HT-29 (cell line): ENCODE measurements at regions not wholly inside any gene's neighbourhood (a gene's known extent, or its start where the extent isn't known, plus 50 kb on each side); places are given as distances from the start of the nearest gene placed in this dataset.
"Not testable (repeated sequence)": the region's sequence is repeated elsewhere in the genome, so short reads cannot be mapped to it uniquely, and the experiment has no call there.

ENCODE experiments used
- DNase-seq: peaks from one replicate; pipeline ENCODE4 v3.0.0-alpha.2; 2015; ENCODE audit warnings: low spot score

DNA sequence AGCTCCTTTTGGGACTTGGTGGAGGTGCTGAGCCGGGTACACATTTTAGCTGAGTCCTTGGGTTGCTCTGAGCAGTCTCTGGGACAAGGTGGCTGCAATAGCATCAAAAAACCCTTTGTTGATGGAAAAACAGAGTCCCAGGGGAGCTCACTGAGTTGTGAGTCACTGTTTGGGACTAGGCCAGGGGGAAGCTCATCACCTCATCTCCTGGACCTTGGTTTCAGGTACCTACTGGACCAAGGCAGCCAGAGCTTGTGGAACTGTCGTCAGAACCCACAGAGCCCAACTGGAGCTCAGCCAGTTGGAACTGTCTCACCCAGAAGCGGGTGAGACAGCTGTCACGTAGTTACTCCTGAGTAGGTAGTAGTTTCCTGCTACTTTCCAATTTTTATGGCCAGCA lies 146.7 kb downstream of the HLX start:
- DNase-seq, result no peak

- DNase-seq, result no peak
Observed at GRCh38 chr1:221029981-221030649, 150.9 kb downstream of the HLX start.

DNA sequence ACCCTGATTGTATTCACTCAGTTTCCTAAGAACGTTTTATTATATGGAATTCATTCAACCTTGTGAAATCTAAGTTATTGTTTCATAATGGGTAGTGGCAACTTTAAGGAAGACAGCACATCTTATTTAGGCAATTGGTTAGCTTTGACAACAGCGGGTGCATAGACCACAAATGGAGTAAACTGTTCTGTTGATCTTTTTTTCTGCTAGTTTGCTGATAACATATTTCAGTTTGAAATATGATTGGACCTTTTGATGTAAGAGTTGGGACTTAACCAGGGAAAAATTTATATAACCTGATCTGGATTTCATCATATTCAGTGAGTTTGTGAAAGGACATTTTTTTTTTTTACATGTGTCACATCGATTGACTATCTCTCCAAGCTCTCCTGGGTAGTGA lies 151.7 kb downstream of the HLX start:
- no peak for DNase-seq

DNA sequence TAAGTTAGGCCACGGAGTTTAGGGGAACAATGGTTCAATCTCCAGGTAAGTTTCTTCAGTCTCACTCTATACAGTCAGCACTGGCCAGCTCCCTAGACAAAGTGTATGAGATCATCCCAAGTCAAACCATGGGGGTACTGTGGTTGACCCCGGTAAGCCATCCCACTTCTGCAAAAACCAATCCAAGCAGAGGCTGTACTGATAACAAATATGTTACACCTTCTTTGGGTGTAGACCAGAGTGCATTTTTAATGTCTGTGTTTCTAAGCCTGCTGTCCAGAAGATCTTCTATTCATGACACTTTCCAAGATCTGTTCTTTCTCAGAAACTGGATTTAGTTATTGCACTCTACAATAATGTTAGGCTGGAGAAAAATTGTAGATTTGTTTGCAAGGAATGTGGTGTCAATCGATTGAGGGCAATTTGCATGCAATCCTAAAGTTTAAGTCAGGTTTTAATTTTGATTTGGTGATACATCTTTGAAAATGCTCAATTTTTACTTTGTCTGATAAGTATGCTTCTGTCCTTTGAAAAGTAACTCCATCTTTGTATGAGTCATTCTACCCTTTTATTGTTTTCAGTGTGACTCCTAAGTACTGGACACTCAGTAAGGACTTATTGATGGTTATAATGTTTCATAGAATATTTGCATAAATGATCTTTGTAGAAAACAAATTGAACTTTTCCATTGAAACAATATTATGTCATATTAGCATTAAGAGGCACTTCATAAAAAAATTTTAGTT lies 152.4 kb downstream of the HLX start:
- no peak for DNase-seq

DNA sequence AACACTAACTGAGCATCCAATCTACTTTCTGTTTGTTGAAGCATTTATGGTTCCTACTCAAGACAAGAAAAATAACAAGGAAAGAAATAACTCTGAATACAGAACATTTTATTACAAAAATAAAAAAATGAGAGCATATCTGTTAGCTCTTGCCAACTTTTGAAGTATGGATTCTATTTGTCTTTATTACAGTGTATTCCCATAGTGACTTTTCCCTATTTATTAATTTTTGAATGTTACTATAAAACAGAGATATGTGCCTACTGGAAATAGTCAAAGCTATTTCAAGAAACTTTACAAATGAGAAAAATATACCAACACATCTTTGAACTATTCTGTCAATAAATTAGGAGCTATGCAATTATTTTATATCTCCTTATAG lies 153.0 kb downstream of the HLX start:
- no peak for DNase-seq

GRCh38 chr1:221032637-221033280 lies 153.5 kb downstream of the HLX start:
- no peak for DNase-seq

GRCh38 chr1:221035662-221036153 lies 156.5 kb downstream of the HLX start:
- no peak for DNase-seq

GRCh38 chr1:221039616-221040015 lies 160.4 kb downstream of the HLX start:
- DNase-seq, result no peak

DNA sequence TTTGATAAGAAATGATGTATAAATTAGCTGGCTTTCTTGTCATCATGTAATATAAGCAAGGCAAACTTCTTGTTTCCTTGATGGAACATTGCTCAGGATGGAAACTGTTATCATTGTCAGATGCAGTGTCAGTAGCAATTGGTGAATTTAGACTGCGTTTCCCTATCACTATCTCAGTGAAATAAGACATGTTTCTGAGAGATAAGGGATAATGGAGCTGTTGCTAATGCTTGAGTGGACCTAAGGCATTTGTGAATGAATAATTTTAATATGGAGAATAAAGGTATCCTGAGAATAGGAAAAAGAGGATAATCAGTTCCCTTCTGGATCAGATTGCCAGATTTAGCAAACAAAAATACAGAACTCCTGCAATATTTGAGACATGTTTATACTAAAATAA lies 160.9 kb downstream of the HLX start:
- DNase-seq, result no peak

DNA sequence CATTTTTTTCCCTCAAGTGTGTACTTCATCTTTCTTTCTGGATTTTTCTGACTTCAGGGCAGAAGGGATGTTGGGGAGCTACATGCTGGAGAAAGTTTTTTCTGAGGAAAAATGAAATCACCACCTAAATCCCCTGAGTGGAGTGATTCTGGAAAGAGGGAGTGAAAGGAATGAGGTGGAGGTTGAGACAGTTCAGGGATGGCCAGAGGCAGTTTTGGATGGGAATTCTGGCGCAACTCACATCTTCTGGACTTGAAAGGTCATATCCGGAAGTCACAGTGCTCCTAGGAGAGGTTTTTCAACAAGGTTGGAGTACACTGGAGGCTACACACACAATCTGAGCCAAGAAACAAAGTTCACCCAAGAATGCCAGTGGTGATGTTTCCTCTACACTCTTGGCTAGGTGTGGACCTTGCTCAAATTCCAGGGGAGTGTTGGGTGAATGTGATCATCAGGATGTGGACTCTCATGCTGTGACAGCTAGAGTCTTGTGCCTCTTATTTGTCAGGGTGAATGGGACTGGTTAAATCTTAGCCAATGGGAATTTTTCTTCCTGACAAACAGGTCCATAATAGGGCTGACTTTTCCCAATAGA lies 161.5 kb downstream of the HLX start:
- no peak for DNase-seq

DNA sequence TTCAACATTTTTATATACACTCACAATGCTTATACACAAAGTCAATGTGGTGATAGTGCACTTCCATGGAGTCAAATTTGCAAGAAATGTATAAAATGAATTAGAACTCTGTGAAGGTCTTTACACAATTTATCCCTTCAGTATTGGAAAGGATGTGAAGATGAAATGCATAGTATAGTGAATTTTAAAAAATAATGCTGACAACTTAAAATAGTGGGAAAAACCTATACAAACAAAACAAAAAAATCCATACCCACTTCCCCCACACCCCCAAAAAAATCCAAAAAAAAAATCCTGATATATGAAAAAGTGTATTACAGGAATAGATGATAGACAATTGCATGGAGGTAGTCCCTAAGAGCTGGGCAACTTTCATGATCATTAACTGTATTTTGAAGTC lies 165.3 kb downstream of the HLX start:
- DNase-seq, result no peak

DNA sequence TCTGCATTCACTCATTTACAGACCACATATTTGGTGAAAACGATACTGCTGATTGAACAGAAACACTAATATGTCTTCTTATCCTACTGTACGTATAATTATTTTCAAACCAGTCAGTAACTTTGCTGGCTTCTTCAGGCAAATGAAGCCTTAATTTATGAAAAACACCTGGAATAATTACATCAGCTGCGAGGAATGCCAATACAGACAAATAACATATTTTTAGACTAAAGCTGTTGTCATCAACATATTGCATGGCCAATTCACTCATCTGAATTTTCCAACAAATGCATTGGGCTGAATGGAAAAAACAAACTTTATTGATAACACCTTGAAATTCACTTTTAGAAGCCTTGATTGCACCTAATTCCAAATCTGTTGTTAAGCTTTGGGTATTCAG lies 165.9 kb downstream of the HLX start:
- DNase-seq, result no peak

DNA sequence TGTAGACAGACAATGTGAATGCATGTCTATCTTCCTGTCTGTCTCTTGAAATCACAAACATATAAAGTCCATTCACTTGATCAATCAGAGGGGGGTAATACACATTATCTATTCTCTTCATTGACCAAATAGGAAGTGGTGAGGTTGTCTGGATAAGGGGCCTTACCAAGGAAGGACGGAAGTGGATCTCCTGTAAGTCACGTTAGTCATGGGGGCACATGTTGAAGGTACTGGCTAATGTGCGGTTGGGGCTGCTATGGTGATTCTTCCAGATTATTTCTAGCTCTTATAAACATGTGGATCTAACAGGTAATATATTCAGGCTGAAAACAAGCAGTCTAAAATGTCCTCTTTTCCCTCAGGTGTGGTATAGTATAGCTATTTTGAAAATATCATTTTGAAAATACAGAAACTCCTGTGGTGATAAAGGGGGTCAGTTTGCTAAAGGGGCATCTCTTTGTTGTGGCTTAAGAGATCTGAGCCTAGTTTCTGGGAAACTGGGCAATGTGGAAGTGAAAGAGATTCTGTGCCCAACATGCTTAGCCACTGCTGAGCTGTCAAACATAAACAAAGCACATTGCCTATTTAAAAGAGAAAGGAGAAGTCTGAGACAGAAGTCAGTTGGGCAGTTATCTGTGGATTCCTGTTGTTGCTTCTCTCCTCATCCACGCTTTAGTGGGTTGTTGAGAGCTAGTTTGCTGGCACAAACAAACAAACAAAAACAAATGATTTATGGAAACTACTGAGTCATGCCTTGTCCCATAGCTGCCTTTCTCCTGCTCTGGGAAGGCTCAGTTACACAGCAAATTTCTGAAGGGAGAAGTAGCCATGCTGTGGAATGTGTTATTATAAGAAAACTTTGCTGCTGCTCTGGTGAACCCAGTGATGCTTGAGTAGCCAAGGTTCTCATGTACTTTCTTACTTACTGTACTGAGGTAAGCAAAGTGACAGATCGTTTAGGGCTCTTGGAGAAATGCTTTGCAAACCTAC lies 166.9 kb downstream of the HLX start:
- DNase-seq, result no peak

DNA sequence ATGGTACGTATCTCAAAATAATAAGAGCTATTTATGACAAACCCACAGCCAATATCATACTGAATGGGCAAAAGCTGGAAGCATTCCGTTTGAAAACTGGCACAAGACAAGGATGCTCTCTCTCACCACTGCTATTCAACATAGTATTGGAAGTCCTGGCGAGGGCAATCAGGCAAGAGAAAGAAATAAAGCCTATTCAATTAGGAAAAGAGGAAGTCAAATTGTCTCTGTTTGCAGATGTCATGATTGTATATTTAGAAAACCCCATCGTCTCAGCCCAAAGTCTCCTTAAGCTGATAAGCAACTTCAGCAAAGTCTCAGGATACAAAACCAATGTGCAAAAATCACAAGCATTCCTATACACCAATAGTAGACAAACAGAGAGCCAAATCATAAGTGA lies 172.1 kb downstream of the HLX start:
- DNase-seq, result not testable (repeated sequence)

- DNase-seq, result no peak
Observed at GRCh38 chr1:221053889-221054288, 174.6 kb downstream of the HLX start.

GRCh38 chr1:221059506-221059905 lies 180.3 kb downstream of the HLX start:
- no peak for DNase-seq

DNA sequence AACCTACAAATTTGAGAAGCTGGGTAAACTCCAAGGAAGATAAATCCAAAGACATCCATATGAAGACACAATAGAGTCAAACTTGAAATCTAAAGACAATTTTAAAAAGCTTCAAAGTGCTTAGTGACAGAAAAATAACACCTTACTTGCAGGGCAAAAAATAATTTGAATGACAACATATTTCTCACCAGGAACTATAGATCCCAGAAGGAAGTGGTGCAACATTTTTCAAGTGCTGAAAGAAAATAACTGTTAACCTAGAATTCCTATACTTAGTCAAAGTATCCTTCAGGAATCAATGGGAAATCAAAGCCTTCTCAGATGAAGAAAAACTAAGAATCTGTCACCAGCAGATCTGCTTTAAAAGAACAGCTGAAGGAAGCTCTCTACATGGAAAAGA lies 184.4 kb downstream of the HLX start:
- DNase-seq, result no peak

- DNase-seq, result no peak
Observed at GRCh38 chr1:221066351-221067001, 187.2 kb downstream of the HLX start.

- DNase-seq, result no peak
Observed at GRCh38 chr1:221067721-221068120, 188.5 kb downstream of the HLX start.

DNA sequence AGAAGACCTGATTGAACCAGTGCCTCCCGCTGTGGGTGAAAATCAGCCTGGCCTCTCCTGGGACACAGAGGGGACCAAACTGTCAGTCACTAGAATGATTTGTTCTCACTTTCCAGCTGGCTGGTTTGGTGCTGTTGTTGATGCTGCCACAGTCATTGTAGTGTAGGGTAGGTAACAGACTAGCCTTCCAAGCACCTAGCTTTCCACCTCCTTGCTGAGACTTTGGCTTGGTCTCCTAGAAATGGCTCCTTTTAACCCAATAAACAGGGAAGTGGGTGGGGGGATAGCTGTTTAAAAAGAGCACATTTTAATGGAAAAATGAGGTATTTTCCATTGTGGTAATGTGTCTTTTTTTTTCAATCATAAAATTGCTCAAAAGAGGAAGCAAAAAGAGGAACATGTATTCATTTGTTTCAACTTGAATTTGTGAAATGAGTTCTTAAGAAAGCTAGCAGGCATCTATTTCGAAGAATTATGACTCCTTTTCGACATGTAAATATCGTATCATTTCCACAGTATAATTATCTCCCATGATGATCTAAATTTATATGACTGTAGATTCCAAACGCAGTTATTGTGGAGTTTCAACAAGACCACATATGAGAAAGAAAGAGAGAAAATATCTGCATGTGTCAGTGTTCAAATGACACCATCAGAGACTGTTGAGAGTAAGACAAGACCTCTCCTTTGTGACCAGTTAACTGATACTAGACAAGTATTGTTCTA lies 190.1 kb downstream of the HLX start:
- no peak for DNase-seq
